SU-DHL-6 (cell line): ENCODE measurements at regions not wholly inside any gene's neighbourhood (a gene's known extent, or its start where the extent isn't known, plus 50 kb on each side); places are given as distances from the start of the nearest gene placed in this dataset.

Source experiments
- H2AFZ ChIP-seq: fragments of 200-600 bp; sonication (generic); 2 replicates; pipeline ENCODE4 v1.6.1; 2014; ENCODE audit warnings: low read depth, mild to moderate bottlenecking, moderate library complexity, mixed read lengths, antibody characterized with exemption, low read length; ENCODE audit not compliant: severe bottlenecking
- H3F3A ChIP-seq: fragments of 200-600 bp; shearing (Covaris generic); 2 replicates; pipeline ENCODE4 v1.6.0; 2016; ENCODE audit warnings: antibody characterized with exemption, mild to moderate bottlenecking; ENCODE audit not compliant: insufficient read depth
- H3K27ac ChIP-seq: fragments of 200-600 bp; sonication (generic); 2 replicates; pipeline ENCODE4 v1.5.1; 2016; ENCODE audit warnings: low read depth, mild to moderate bottlenecking, low read length, moderate library complexity, mixed read lengths
- H3K27me3 ChIP-seq: fragments of 200-600 bp; sonication (generic), shearing (Covaris generic); 2 replicates; pipeline ENCODE4 v1.6.0; 2014; ENCODE audit warnings: mild to moderate bottlenecking, low read length
- H3K36me3 ChIP-seq: fragments of 200-600 bp; sonication (generic); 2 replicates; pipeline ENCODE4 v1.6.1; 2014; ENCODE audit warnings: mild to moderate bottlenecking, low read length, mixed read lengths
- H3K4me2 ChIP-seq: fragments of 300-600, 200-600 bp; shearing (Covaris generic), sonication (generic); 2 replicates; pipeline ENCODE4 v1.6.0; 2014; ENCODE audit warnings: low read length, low read depth, mild to moderate bottlenecking; ENCODE audit not compliant: poor library complexity, severe bottlenecking
- H3K4me3 ChIP-seq: fragments of 200-600 bp; sonication (generic); 2 replicates; pipeline ENCODE4 v1.5.1; 2014; ENCODE audit warnings: antibody characterized with exemption, low read length, mild to moderate bottlenecking, mixed read lengths; ENCODE audit not compliant: insufficient read depth, poor library complexity, severe bottlenecking
- H3K79me2 ChIP-seq: fragments of 200-600 bp; sonication (generic); 2 replicates; pipeline ENCODE4 v1.6.1; 2014; ENCODE audit warnings: mild to moderate bottlenecking, low read length, moderate library complexity; ENCODE audit not compliant: insufficient read depth
- H3K9ac ChIP-seq: fragments of 200-600 bp; sonication (generic); 2 replicates; pipeline ENCODE4 v1.7.0; 2014; ENCODE audit warnings: mild to moderate bottlenecking, low read length
- H3K9me2 ChIP-seq: fragments of 200-600 bp; sonication (generic); replicated peaks from 2 replicates; pipeline ENCODE4 v1.6.1; 2014; ENCODE audit warnings: low read length; ENCODE audit not compliant: insufficient read depth
- H3K9me3 ChIP-seq: fragments of 200-600 bp; sonication (generic); 2 replicates; pipeline ENCODE4 v1.6.1; 2014; ENCODE audit warnings: low read length, mixed read lengths; ENCODE audit not compliant: insufficient read depth
- H4K20me1 ChIP-seq: fragments of 200-600 bp; sonication (generic); 2 replicates; pipeline ENCODE4 v1.6.1; 2014; ENCODE audit warnings: low read depth, mild to moderate bottlenecking, antibody characterized with exemption, low read length, moderate library complexity, mixed read lengths
- EZH2phosphoT487 ChIP-seq: fragments of 200-600 bp; sonication (generic), shearing (Covaris generic); conservative IDR thresholded peaks from 2 replicates; pipeline ENCODE4 v1.6.1; 2018; ENCODE audit warnings: mild to moderate bottlenecking, antibody characterized with exemption, low read length, moderate library complexity, mixed read lengths
- TF ChIP-seq, protein P1 (sequence below): fragments of 200-600 bp; sonication (generic); IDR thresholded peaks from one replicate; pipeline ENCODE4 v1.5.1; 2017; ENCODE audit warnings: antibody characterized with exemption, mild to moderate bottlenecking, low read length, moderate library complexity; ENCODE audit not compliant: insufficient read depth, poor library complexity, severe bottlenecking

DNA sequence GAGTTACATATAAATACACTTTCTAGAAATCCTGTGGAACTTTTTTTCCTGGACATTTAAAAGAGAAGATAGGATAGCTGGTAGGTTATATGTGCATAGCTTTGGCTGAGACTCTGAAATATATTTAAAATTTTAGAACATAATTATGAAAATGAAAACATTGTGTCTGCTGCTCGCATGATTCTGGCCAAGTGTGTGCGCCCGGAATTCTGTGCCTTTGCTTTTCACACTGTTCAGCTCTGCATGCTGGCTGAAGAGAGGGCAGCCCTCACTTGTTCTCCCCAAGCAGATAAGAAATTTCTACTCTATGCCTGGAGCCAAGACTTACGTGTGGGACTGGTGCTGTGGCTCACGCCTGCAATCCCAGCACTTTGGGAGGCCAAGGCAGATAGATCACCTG, 153.9 kb downstream of the MED10 start:
- Histone ChIP-seq H2AFZ (no peak overlapping the region), H3K79me2 (no peaks in the 10 kb centered on the region), H3K36me3 (no peaks in the 10 kb centered on the region), H3K4me2 (no peak overlapping the region), H3K9me3 (no peaks in the 10 kb centered on the region), H3K9ac (no peak overlapping the region), H3K9me2 (no peaks in the 10 kb centered on the region), H3F3A (no peaks in the 10 kb centered on the region), H4K20me1 (no peaks in the 10 kb centered on the region), H3K27me3 (no peaks in the 10 kb centered on the region), H3K4me3 (no peak overlapping the region), H3K27ac (no peak overlapping the region)
- TF ChIP-seq EZH2phosphoT487 = no peak
- TF ChIP-seq, protein P1, sequence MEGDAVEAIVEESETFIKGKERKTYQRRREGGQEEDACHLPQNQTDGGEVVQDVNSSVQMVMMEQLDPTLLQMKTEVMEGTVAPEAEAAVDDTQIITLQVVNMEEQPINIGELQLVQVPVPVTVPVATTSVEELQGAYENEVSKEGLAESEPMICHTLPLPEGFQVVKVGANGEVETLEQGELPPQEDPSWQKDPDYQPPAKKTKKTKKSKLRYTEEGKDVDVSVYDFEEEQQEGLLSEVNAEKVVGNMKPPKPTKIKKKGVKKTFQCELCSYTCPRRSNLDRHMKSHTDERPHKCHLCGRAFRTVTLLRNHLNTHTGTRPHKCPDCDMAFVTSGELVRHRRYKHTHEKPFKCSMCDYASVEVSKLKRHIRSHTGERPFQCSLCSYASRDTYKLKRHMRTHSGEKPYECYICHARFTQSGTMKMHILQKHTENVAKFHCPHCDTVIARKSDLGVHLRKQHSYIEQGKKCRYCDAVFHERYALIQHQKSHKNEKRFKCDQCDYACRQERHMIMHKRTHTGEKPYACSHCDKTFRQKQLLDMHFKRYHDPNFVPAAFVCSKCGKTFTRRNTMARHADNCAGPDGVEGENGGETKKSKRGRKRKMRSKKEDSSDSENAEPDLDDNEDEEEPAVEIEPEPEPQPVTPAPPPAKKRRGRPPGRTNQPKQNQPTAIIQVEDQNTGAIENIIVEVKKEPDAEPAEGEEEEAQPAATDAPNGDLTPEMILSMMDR = no peak

DNA sequence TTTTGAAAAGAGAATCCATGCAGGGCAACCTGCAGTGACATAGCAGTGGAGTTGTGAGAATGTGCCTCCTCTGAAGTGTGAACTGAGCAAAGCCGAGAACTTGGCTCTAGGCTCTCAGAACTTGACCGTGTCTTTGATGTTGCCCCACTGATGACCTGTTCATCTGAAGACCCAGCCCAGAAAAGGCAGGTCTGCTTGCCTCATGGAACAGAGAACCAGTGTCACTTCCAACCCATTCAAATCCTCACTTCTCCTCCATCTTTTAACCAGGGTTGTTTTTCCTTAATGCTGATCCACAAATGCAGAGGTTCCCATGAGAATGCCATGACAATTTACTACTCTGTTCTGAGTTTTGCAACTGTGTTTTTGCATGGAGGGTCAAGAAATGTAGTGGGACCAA, 155.4 kb downstream of the MED10 start:
- H3K4me3 ChIP-seq = no peak overlapping the region

DNA sequence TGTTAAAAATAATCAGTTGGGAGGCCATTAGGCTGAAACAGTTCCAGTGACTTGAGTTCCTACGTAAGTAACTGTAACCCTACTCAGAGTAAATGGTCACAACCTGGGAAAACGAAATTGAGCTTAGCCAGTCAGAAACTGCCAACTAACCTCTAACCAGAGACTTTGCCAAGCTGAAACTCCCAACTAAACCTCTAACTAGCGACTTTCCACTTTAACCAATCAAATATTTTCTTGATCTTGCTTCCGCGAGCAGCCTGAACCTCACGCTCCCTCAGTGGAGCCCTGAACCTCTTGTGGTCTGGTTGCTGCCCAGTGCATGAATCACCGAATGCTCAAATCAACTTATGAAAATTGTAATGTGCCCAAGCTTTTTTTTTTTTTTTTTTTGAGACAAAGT, 156.2 kb downstream of the MED10 start:
- Histone ChIP-seq H3K9me3 (no peaks in the 10 kb centered on the region), H3K9ac (no peak overlapping the region), H3K27me3 (no peaks in the 10 kb centered on the region), H3K9me2 (no peaks in the 10 kb centered on the region), H3K79me2 (no peaks in the 10 kb centered on the region), H3F3A (no peaks in the 10 kb centered on the region), H3K27ac (no peak overlapping the region), H3K4me3 (no peak overlapping the region), H4K20me1 (no peaks in the 10 kb centered on the region), H3K4me2 (no peak overlapping the region), H3K36me3 (no peaks in the 10 kb centered on the region), H2AFZ (no peak overlapping the region)
- no peak for TF ChIP-seq EZH2phosphoT487
- TF ChIP-seq, protein P1 = no peak

More for the DNA sequence above, 155.4 kb downstream of the MED10 start:
- H3K27me3 ChIP-seq = no peaks in the 10 kb centered on the region
- H3K27ac ChIP-seq = no peak overlapping the region
- H3K79me2 ChIP-seq = no peaks in the 10 kb centered on the region
- no peak overlapping the region for H2AFZ ChIP-seq
- H4K20me1 ChIP-seq = no peaks in the 10 kb centered on the region
- no peak for TF ChIP-seq EZH2phosphoT487
- no peak overlapping the region for H3K4me2 ChIP-seq
- H3K9me3 ChIP-seq = no peaks in the 10 kb centered on the region
- no peaks in the 10 kb centered on the region for H3F3A ChIP-seq
- H3K36me3 ChIP-seq = no peaks in the 10 kb centered on the region
- H3K9me2 ChIP-seq = no peaks in the 10 kb centered on the region
- no peak overlapping the region for H3K9ac ChIP-seq

DNA sequence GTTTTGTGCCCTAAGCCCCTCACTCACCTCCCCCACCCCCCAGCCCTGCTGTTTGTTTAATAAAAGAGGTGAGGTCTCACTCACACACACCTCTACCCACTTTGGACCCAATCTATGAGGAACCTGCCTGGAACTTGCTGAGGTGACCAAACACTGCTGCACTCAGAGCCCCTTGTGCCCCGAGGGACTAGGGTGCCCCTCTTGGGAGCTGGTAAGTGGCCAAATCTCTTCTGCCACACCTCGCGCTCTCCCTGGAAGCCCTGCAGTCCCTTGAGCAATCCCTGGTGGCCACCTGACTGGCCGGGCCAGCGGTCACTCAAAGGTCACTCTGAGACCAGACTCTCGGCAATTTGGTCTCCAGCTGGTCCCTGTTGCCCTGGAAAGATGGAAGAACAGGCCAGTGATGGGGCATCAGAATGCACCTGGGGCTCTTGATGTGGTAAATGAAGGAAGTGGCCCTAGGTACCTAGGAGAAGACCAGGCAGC, 157.2 kb downstream of the MED10 start:
- Histone ChIP-seq H3K27me3 (no peaks in the 10 kb centered on the region), H3K9ac (no peak overlapping the region)

More for the DNA sequence above, 157.2 kb downstream of the MED10 start:
- Histone ChIP-seq H2AFZ (no peak overlapping the region), H3K4me2 (no peak overlapping the region), H3K36me3 (no peaks in the 10 kb centered on the region), H3K9me2 (no peaks in the 10 kb centered on the region), H3K9me3 (no peaks in the 10 kb centered on the region), H3F3A (no peaks in the 10 kb centered on the region), H4K20me1 (no peaks in the 10 kb centered on the region), H3K79me2 (no peaks in the 10 kb centered on the region), H3K27ac (no peak overlapping the region), H3K4me3 (no peak overlapping the region)
- TF ChIP-seq, protein P1 = no peak
- no peak for TF ChIP-seq EZH2phosphoT487
